ENCODE measurements at regions not wholly inside any gene's neighbourhood (a gene's known extent, or its start where the extent isn't known, plus 50 kb on each side); places are given as distances from the start of the nearest gene placed in this dataset.
"Not testable (repeated sequence)": the region's sequence is repeated elsewhere in the genome, so short reads cannot be mapped to it uniquely, and the experiment has no call there.

GRCh38 chr14:105691321-105692109 is 165.1 kb downstream of the TMEM121 start:
- not testable (repeated sequence) for TF ChIP-seq SUZ12 (IDR thresholded peaks at IDR 0.05; ENCODE audit: extremely low read depth, insufficient read depth, insufficient read length); ZNF274 (IDR thresholded peaks at IDR 0.05; ENCODE audit: low read depth, low read length)

Data from NT2/D1 (cell line).